ENCODE measurements at regions not wholly inside any gene's neighbourhood (a gene's known extent, or its start where the extent isn't known, plus 50 kb on each side); places are given as distances from the start of the nearest gene placed in this dataset.
"Not testable (repeated sequence)": the region's sequence is repeated elsewhere in the genome, so short reads cannot be mapped to it uniquely, and the experiment has no call there.

- H3K36me3 ChIP-seq (ENCODE audit: control insufficient read depth, low read depth, low read length): no peaks in the 10 kb centered on the region
Observed at GRCh38 chr3:194054016-194054415, 81.9 kb upstream of the HES1 start.

GRCh38 chr3:194054540-194054939, 81.4 kb upstream of the HES1 start:
- Histone ChIP-seq H3K27ac (ENCODE audit: low read length) (no peak overlapping the region), H3K9ac (ENCODE audit: low read length) (no peak overlapping the region), H3K27me3 (ENCODE audit: control insufficient read depth, insufficient read depth, low read length) (peaks cover 13% of the 10 kb centered on the region), H3K4me1 (ENCODE audit: control insufficient read depth, low read depth, low read length) (peaks cover 35% of the 10 kb centered on the region), H3K9me3 (ENCODE audit: control insufficient read depth, low read depth, low read length) (peaks cover 7% of the 10 kb centered on the region), H3K36me3 (ENCODE audit: control insufficient read depth, low read depth, low read length) (no peaks in the 10 kb centered on the region), H3K4me3 (ENCODE audit: low read length) (no peak overlapping the region)

More at GRCh38 chr3:194054016-194054415, 81.9 kb upstream of the HES1 start:
- Histone ChIP-seq H3K4me3 (ENCODE audit: low read length) (no peak overlapping the region), H3K9ac (ENCODE audit: low read length) (no peak overlapping the region), H3K4me1 (ENCODE audit: control insufficient read depth, low read depth, low read length) (peaks cover 32% of the 10 kb centered on the region), H3K9me3 (ENCODE audit: control insufficient read depth, low read depth, low read length) (peaks cover 7% of the 10 kb centered on the region), H3K27me3 (ENCODE audit: control insufficient read depth, insufficient read depth, low read length) (peaks cover 13% of the 10 kb centered on the region), H3K27ac (ENCODE audit: low read length) (no peak overlapping the region)

- peaks cover 35% of the 10 kb centered on the region for H3K4me1 ChIP-seq (ENCODE audit: control insufficient read depth, low read depth, low read length)
- H3K9ac ChIP-seq (ENCODE audit: low read length): no peak overlapping the region
- H3K36me3 ChIP-seq (ENCODE audit: control insufficient read depth, low read depth, low read length): no peaks in the 10 kb centered on the region
- peaks cover 13% of the 10 kb centered on the region for H3K27me3 ChIP-seq (ENCODE audit: control insufficient read depth, insufficient read depth, low read length)
- peaks cover 7% of the 10 kb centered on the region for H3K9me3 ChIP-seq (ENCODE audit: control insufficient read depth, low read depth, low read length)
- H3K4me3 ChIP-seq (ENCODE audit: low read length): no peak overlapping the region
- H3K27ac ChIP-seq (ENCODE audit: low read length): no peak overlapping the region
Observed at GRCh38 chr3:194054961-194055360, 81.0 kb upstream of the HES1 start.

DNA sequence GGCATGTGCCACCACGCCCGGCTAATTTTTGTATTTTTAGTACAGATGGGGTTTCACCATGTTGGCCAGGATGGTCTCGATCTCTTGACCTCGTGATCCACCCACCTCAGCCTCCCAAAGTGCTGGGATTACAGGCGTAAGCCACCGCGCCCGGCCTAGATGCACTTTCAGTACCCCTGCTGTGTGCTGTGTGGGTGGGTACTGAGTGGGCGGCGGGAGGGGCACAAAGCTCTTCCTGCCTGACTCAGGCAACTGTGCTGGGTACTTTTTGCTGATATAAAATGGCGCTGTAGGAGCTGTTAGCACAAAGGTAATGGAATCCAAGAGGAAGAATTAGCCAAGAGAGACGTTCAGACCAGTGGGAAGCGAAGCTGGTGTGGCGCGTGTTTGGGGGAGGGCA, 79.6 kb upstream of the HES1 start:
- not testable (repeated sequence) for H3K36me3 ChIP-seq (ENCODE audit: control insufficient read depth, low read depth, low read length); H3K27ac ChIP-seq (ENCODE audit: low read length); H3K9me3 ChIP-seq (ENCODE audit: control insufficient read depth, low read depth, low read length); H3K9ac ChIP-seq (ENCODE audit: low read length); H3K4me3 ChIP-seq (ENCODE audit: low read length)
- Histone ChIP-seq H3K4me1 (ENCODE audit: control insufficient read depth, low read depth, low read length) (peaks cover 35% of the 10 kb centered on the region), H3K27me3 (ENCODE audit: control insufficient read depth, insufficient read depth, low read length) (peaks cover 13% of the 10 kb centered on the region)

GRCh38 chr3:194056731-194057415, 79.1 kb upstream of the HES1 start:
- peaks cover 35% of the 10 kb centered on the region for H3K4me1 ChIP-seq (ENCODE audit: control insufficient read depth, low read depth, low read length)
- H3K9ac ChIP-seq (ENCODE audit: low read length): no peak overlapping the region
- H3K9me3 ChIP-seq (ENCODE audit: control insufficient read depth, low read depth, low read length): no peaks in the 10 kb centered on the region
- no peak overlapping the region for H3K27ac ChIP-seq (ENCODE audit: low read length)
- H3K36me3 ChIP-seq (ENCODE audit: control insufficient read depth, low read depth, low read length): no peaks in the 10 kb centered on the region
- H3K4me3 ChIP-seq (ENCODE audit: low read length): no peak overlapping the region
- peaks cover 13% of the 10 kb centered on the region for H3K27me3 ChIP-seq (ENCODE audit: control insufficient read depth, insufficient read depth, low read length)

- Histone ChIP-seq H3K9me3 (ENCODE audit: control insufficient read depth, low read depth, low read length) (no peaks in the 10 kb centered on the region), H3K4me3 (ENCODE audit: low read length) (peak overlapping the region; percentile 48), H3K27me3 (ENCODE audit: control insufficient read depth, insufficient read depth, low read length) (peaks cover 13% of the 10 kb centered on the region), H3K9ac (ENCODE audit: low read length) (no peak overlapping the region), H3K27ac (ENCODE audit: low read length) (no peak overlapping the region), H3K36me3 (ENCODE audit: control insufficient read depth, low read depth, low read length) (no peaks in the 10 kb centered on the region), H3K4me1 (ENCODE audit: control insufficient read depth, low read depth, low read length) (peaks cover 35% of the 10 kb centered on the region)
Observed at GRCh38 chr3:194057570-194058188, 78.3 kb upstream of the HES1 start.

GRCh38 chr3:194058189-194058571, 77.8 kb upstream of the HES1 start:
- Histone ChIP-seq H3K4me3 (ENCODE audit: low read length) (peak overlapping the region; percentile 48), H3K36me3 (ENCODE audit: control insufficient read depth, low read depth, low read length) (no peaks in the 10 kb centered on the region), H3K9me3 (ENCODE audit: control insufficient read depth, low read depth, low read length) (no peaks in the 10 kb centered on the region), H3K27me3 (ENCODE audit: control insufficient read depth, insufficient read depth, low read length) (peaks cover 9% of the 10 kb centered on the region), H3K4me1 (ENCODE audit: control insufficient read depth, low read depth, low read length) (peaks cover 35% of the 10 kb centered on the region), H3K9ac (ENCODE audit: low read length) (no peak overlapping the region), H3K27ac (ENCODE audit: low read length) (no peak overlapping the region)

DNA sequence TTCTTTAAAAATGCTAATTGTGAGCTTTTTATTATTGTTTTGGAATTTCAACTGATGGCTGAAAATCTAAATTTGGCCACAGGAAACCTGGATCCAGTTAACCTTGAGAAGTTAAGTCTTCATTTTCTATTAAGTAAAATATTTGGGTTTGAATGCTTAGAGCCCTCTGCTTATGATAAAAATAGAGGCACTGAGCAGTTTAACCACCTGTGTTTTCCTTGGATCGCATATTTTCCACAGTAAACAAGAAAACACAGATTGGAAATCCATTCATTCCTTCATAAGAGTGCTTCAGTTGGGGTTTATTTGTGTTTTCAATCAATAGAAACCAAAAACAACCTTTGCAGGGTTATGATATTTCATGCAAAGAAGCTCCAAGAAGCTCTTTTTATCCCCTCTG, 77.2 kb upstream of the HES1 start:
- Histone ChIP-seq H3K9ac (ENCODE audit: low read length) (no peak overlapping the region), H3K27ac (ENCODE audit: low read length) (no peak overlapping the region), H3K4me1 (ENCODE audit: control insufficient read depth, low read depth, low read length) (peaks cover 35% of the 10 kb centered on the region), H3K27me3 (ENCODE audit: control insufficient read depth, insufficient read depth, low read length) (peaks cover 8% of the 10 kb centered on the region), H3K9me3 (ENCODE audit: control insufficient read depth, low read depth, low read length) (no peaks in the 10 kb centered on the region), H3K36me3 (ENCODE audit: control insufficient read depth, low read depth, low read length) (no peaks in the 10 kb centered on the region), H3K4me3 (ENCODE audit: low read length) (peak overlapping the region; percentile 31)

- Histone ChIP-seq H3K4me3 (ENCODE audit: low read length) (no peak overlapping the region), H3K36me3 (ENCODE audit: control insufficient read depth, low read depth, low read length) (no peaks in the 10 kb centered on the region), H3K27me3 (ENCODE audit: control insufficient read depth, insufficient read depth, low read length) (peaks cover 6% of the 10 kb centered on the region), H3K9ac (ENCODE audit: low read length) (no peak overlapping the region), H3K4me1 (ENCODE audit: control insufficient read depth, low read depth, low read length) (peaks cover 19% of the 10 kb centered on the region), H3K27ac (ENCODE audit: low read length) (no peak overlapping the region), H3K9me3 (ENCODE audit: control insufficient read depth, low read depth, low read length) (no peaks in the 10 kb centered on the region)
Observed at GRCh38 chr3:194061421-194062030, 74.4 kb upstream of the HES1 start.

DNA sequence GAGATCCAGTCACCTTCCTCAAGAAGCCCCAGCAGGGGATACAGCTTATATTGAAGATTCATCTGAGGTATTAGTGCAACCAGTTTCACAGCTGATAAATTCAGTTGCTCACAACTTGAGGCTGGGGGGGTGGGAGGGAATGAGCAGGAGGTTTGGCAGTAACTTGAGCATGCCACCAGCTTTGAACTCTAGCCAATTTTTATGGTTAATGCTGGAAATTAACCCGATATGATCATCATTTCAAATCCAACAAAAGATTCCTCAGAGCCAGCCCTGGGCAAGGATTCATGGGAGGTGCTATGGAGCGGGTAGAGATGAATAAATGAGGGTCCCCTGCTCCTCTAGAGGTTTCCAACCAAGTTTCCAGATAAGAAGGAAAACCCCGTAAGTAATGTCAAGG, 73.1 kb upstream of the HES1 start:
- Histone ChIP-seq H3K4me1 (ENCODE audit: control insufficient read depth, low read depth, low read length) (peaks cover 10% of the 10 kb centered on the region), H3K27ac (ENCODE audit: low read length) (no peak overlapping the region), H3K36me3 (ENCODE audit: control insufficient read depth, low read depth, low read length) (no peaks in the 10 kb centered on the region), H3K9me3 (ENCODE audit: control insufficient read depth, low read depth, low read length) (no peaks in the 10 kb centered on the region), H3K4me3 (ENCODE audit: low read length) (no peak overlapping the region), H3K9ac (ENCODE audit: low read length) (no peak overlapping the region), H3K27me3 (ENCODE audit: control insufficient read depth, insufficient read depth, low read length) (no peaks in the 10 kb centered on the region)

DNA sequence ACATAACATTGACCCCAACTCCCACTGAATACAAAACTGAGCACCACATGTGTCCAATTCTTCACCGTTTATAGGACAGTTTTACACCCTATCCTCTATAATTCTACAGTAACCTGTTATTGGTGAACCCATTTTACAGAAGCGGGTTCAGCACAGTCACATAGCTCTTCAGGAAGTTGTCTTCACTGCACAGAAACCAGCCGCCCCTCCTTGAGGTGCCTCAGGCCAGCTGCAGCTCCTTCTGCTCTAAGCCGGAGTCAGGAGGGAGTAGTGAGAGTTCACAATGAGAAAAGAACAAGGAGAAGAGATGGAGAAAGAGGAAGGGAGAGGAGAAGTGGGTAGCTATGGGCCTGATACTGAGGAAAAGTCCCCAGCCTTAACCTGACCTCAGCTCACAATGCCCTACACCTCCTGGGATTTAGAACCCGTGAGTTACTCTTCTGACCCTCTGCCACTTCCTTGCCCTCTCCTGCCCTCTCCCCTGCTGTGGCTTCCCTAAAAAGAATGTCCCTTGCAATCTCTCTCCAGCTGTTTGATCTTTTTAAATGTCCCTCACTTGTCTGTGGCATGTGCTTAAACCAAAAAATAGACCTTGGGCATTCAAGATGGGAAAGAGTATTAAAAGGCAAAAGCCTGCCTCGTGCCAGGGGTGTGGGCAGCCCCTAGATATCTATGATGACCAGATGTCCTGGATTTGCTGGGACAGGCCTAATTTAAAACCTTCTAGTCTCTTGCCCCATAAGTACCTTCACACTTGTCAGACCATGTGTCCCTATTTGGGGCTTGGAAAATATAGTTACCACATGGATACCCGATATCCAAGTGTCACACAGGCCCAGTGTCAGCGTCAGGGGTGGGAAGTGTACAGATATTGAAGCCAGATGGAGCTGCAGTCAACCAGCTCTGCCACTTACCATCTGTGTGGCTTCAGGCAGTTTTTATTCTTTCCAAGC, 71.3 kb upstream of the HES1 start:
- no peaks in the 10 kb centered on the region for H3K9me3 ChIP-seq (ENCODE audit: control insufficient read depth, low read depth, low read length)
- no peak overlapping the region for H3K9ac ChIP-seq (ENCODE audit: low read length)
- H3K27ac ChIP-seq (ENCODE audit: low read length): no peak overlapping the region
- H3K27me3 ChIP-seq (ENCODE audit: control insufficient read depth, insufficient read depth, low read length): peaks cover 6% of the 10 kb centered on the region
- no peaks in the 10 kb centered on the region for H3K4me1 ChIP-seq (ENCODE audit: control insufficient read depth, low read depth, low read length)
- H3K4me3 ChIP-seq (ENCODE audit: low read length): no peak overlapping the region
- H3K36me3 ChIP-seq (ENCODE audit: control insufficient read depth, low read depth, low read length): no peaks in the 10 kb centered on the region
